ENCODE measurements at regions not wholly inside any gene's neighbourhood (a gene's known extent, or its start where the extent isn't known, plus 50 kb on each side); places are given as distances from the start of the nearest gene placed in this dataset.

- no peaks in the 10 kb centered on the region for H3K79me2 ChIP-seq (replicated peaks; ENCODE audit: insufficient read depth, low read length)
- no peaks in the 10 kb centered on the region for H4K20me1 ChIP-seq (ENCODE audit: insufficient read depth)
- TF ChIP-seq RAD21 (conservative IDR thresholded peaks at IDR 0.05) = no peak
- no peak for TF ChIP-seq REST (IDR thresholded peaks at IDR 0.05; ENCODE audit: borderline replicate concordance)
- TF ChIP-seq MXI1 (conservative IDR thresholded peaks at IDR 0.05; ENCODE audit: poor library complexity, severe bottlenecking) = no peak
- TF ChIP-seq POLR2AphosphoS5 (IDR thresholded peaks at IDR 0.05) = no peak
- TF ChIP-seq TAF1 (IDR thresholded peaks at IDR 0.05; ENCODE audit: low read depth) = no peak
- TF ChIP-seq CTCF (IDR thresholded peaks at IDR 0.05; ENCODE audit: poor library complexity, severe bottlenecking) = no peak
- TF ChIP-seq EZH2 (IDR thresholded peaks at IDR 0.05; ENCODE audit: borderline replicate concordance, insufficient read depth, low read length, poor library complexity, severe bottlenecking) = no peak
- TF ChIP-seq SMC3 (conservative IDR thresholded peaks at IDR 0.05; ENCODE audit: poor library complexity) = no peak
- TF ChIP-seq EP300 (conservative IDR thresholded peaks at IDR 0.05; ENCODE audit: poor library complexity, severe bottlenecking) = no peak
- no peak overlapping the region for H2AFZ ChIP-seq (ENCODE audit: low read depth, low read length)
- no peak overlapping the region for H3K27ac ChIP-seq (ENCODE audit: low read length)
- no peaks in the 10 kb centered on the region for H3F3A ChIP-seq (ENCODE audit: insufficient read depth, low read length, poor library complexity, severe bottlenecking)
- H3K36me3 ChIP-seq (ENCODE audit: insufficient read depth, low read length) = no peaks in the 10 kb centered on the region
- no peak overlapping the region for H3K4me3 ChIP-seq (ENCODE audit: low read length)
- no peak overlapping the region for H3K4me2 ChIP-seq (ENCODE audit: low read length)
- no peaks in the 10 kb centered on the region for H3K27me3 ChIP-seq (ENCODE audit: insufficient read depth, low read depth, low read length)
- H3K9me2 ChIP-seq (ENCODE audit: insufficient read depth, low read length) = no peaks in the 10 kb centered on the region
- H3K9ac ChIP-seq (ENCODE audit: low read length) = no peak overlapping the region
- no peaks in the 10 kb centered on the region for H3K9me3 ChIP-seq (ENCODE audit: low read length)
These were observed 83.6 kb upstream of the XCR1 start for GRCh38 chr3:46110701-46111493.

GRCh38 chr3:46107682-46108081 is 80.4 kb upstream of the XCR1 start:
- H3F3A ChIP-seq (ENCODE audit: insufficient read depth, low read length, poor library complexity, severe bottlenecking) = no peaks in the 10 kb centered on the region
- no peaks in the 10 kb centered on the region for H3K9me2 ChIP-seq (ENCODE audit: insufficient read depth, low read length)
- H3K27me3 ChIP-seq (ENCODE audit: insufficient read depth, low read depth, low read length) = no peaks in the 10 kb centered on the region
- H3K4me3 ChIP-seq (ENCODE audit: low read length) = no peak overlapping the region
- no peak overlapping the region for H3K27ac ChIP-seq (ENCODE audit: low read length)
- no peak overlapping the region for H3K4me2 ChIP-seq (ENCODE audit: low read length)
- H3K9me3 ChIP-seq (ENCODE audit: low read length) = no peaks in the 10 kb centered on the region
- H2AFZ ChIP-seq (ENCODE audit: low read depth, low read length) = no peak overlapping the region
- no peaks in the 10 kb centered on the region for H3K79me2 ChIP-seq (replicated peaks; ENCODE audit: insufficient read depth, low read length)
- no peaks in the 10 kb centered on the region for H3K36me3 ChIP-seq (ENCODE audit: insufficient read depth, low read length)
- no peak overlapping the region for H3K9ac ChIP-seq (ENCODE audit: low read length)
- TF ChIP-seq EZH2 (IDR thresholded peaks at IDR 0.05; ENCODE audit: borderline replicate concordance, insufficient read depth, low read length, poor library complexity, severe bottlenecking) (no peak), REST (IDR thresholded peaks at IDR 0.05; ENCODE audit: borderline replicate concordance) (no peak), RAD21 (conservative IDR thresholded peaks at IDR 0.05) (no peak), SMC3 (conservative IDR thresholded peaks at IDR 0.05; ENCODE audit: poor library complexity) (no peak), MXI1 (conservative IDR thresholded peaks at IDR 0.05; ENCODE audit: poor library complexity, severe bottlenecking) (no peak), POLR2AphosphoS5 (IDR thresholded peaks at IDR 0.05) (no peak)
- H4K20me1 ChIP-seq (ENCODE audit: insufficient read depth) = no peaks in the 10 kb centered on the region
